ENCODE measurements at regions not wholly inside any gene's neighbourhood (a gene's known extent, or its start where the extent isn't known, plus 50 kb on each side); places are given as distances from the start of the nearest gene placed in this dataset.
A peak's percentile ranks its signal among the peaks of the same experiment; 100 is the strongest.
"Not testable (repeated sequence)": the region's sequence is repeated elsewhere in the genome, so short reads cannot be mapped to it uniquely, and the experiment has no call there.

GRCh38 chr6:55954436-55954835 is 79.0 kb upstream of the BMP5 start:
- DNase-seq = no peak

- peak; percentile 3 for DNase-seq
Measured at GRCh38 chr6:55953335-55953734, 77.9 kb upstream of the BMP5 start.

GRCh38 chr6:55950071-55950814 is 74.9 kb upstream of the BMP5 start:
- DNase-seq = no peak

- DNase-seq = no peak
Measured at GRCh38 chr6:55943329-55943728, 67.9 kb upstream of the BMP5 start.

GRCh38 chr6:55941702-55942101 is 66.3 kb upstream of the BMP5 start:
- DNase-seq = no peak

GRCh38 chr6:55937951-55938690 is 62.7 kb upstream of the BMP5 start:
- DNase-seq = no peak

- DNase-seq = no peak
Measured at GRCh38 chr6:55937261-55937947, 62.0 kb upstream of the BMP5 start.

- no peak for DNase-seq
Measured at GRCh38 chr6:55931101-55931500, 55.7 kb upstream of the BMP5 start.

GRCh38 chr6:55927713-55928112 is 52.3 kb upstream of the BMP5 start:
- DNase-seq = not testable (repeated sequence)

- DNase-seq = no peak
Measured at GRCh38 chr6:55925292-55925691, 49.9 kb upstream of the BMP5 start.

All from NCI-H1092 treated with DMSO at 0.1 percent for 48 hours (cell line).